ENCODE measurements at regions not wholly inside any gene's neighbourhood (a gene's known extent, or its start where the extent isn't known, plus 50 kb on each side); places are given as distances from the start of the nearest gene placed in this dataset.

GRCh38 chr12:124693111-124693723, 125.8 kb upstream of the NCOR2 start:
- TF ChIP-seq CTCF (IDR thresholded peaks at IDR 0.05; ENCODE audit: poor library complexity) (no peak), EZH2phosphoT487 (IDR thresholded peaks at IDR 0.05; ENCODE audit: low read depth, severe bottlenecking, unreplicated experiment) (no peak)

Data from hepatocyte (in vitro differentiated cells).